GM23338 (cell line): ENCODE measurements at regions not wholly inside any gene's neighbourhood (a gene's known extent, or its start where the extent isn't known, plus 50 kb on each side); places are given as distances from the start of the nearest gene placed in this dataset.

Experiments
- ATAC-seq: fragments of 200-7000 bp; cut with Tn5 transposase; 3 replicates; pipeline ENCODE4 v1.9.1; 2020
- DNase-seq: peaks from one replicate; pipeline ENCODE4 v3.0.0-alpha.2; 2015; ENCODE audit warnings: low spot score
- H2AFZ ChIP-seq: fragments of 200-600 bp; sonication (generic); 2 replicates; pipeline ENCODE4 v1.8.0; 2016; ENCODE audit warnings: antibody characterized with exemption, mild to moderate bottlenecking, moderate library complexity
- H3F3A ChIP-seq: fragments of 200-600 bp; sonication (generic); replicated peaks from 2 replicates; pipeline ENCODE4 v1.8.0; 2017; ENCODE audit warnings: antibody characterized with exemption, mixed run types, low read depth
- H3K27ac ChIP-seq: fragments of 200-600 bp; sonication (generic); 2 replicates; pipeline ENCODE4 v1.6.1; 2016; ENCODE audit warnings: low read depth
- H3K27me3 ChIP-seq: fragments of 200-600 bp; sonication (generic); 2 replicates; pipeline ENCODE4 v1.8.0; 2016; ENCODE audit warnings: mild to moderate bottlenecking, mixed run types, moderate library complexity; ENCODE audit not compliant: insufficient read depth
- H3K36me3 ChIP-seq: fragments of 200-600 bp; sonication (generic); 2 replicates; pipeline ENCODE4 v1.8.0; 2016; ENCODE audit warnings: mild to moderate bottlenecking; ENCODE audit not compliant: insufficient read depth
- H3K4me1 ChIP-seq: fragments of 200-600 bp; sonication (generic); 2 replicates; pipeline ENCODE4 v1.8.0; 2016; ENCODE audit warnings: mild to moderate bottlenecking, moderate library complexity; ENCODE audit not compliant: insufficient read depth
- H3K4me2 ChIP-seq: fragments of 200-600 bp; sonication (generic); 2 replicates; pipeline ENCODE4 v1.7.1; 2017; ENCODE audit warnings: mixed run types
- H3K4me3 ChIP-seq: fragments of 200-600 bp; sonication (generic); 2 replicates; pipeline ENCODE4 v1.6.1; 2016; ENCODE audit warnings: mixed run types
- H3K79me2 ChIP-seq: fragments of 200-600 bp; sonication (generic); replicated peaks from 2 replicates; pipeline ENCODE4 v1.8.0; 2017; ENCODE audit warnings: mild to moderate bottlenecking; ENCODE audit not compliant: insufficient read depth
- H3K9me2 ChIP-seq: fragments of 200-600 bp; sonication (generic); 2 replicates; pipeline ENCODE4 v1.8.0; 2017; ENCODE audit not compliant: insufficient read depth
- H4K20me1 ChIP-seq: fragments of 200-600 bp; sonication (generic); replicated peaks from 2 replicates; pipeline ENCODE4 v1.8.0; 2017; ENCODE audit warnings: mild to moderate bottlenecking; ENCODE audit not compliant: insufficient read depth
- H3K27ac Mint-ChIP-seq: 2 replicates; pipeline ENCODE4 v1.8.0; 2020; ENCODE audit warnings: inconsistent platforms, mild to moderate bottlenecking, moderate library complexity, mixed read lengths
- H3K27me3 Mint-ChIP-seq: 3 replicates; pipeline ENCODE4 v1.8.0; 2022; ENCODE audit warnings: low read depth, mild to moderate bottlenecking, moderate library complexity, mixed read lengths, inconsistent platforms; ENCODE audit not compliant: insufficient read depth, poor library complexity
- H3K36me3 Mint-ChIP-seq: 3 replicates; pipeline ENCODE4 v1.8.0; 2021; ENCODE audit warnings: low read depth, mild to moderate bottlenecking, inconsistent platforms, moderate library complexity, mixed read lengths
- H3K4me1 Mint-ChIP-seq: 3 replicates; pipeline ENCODE4 v1.8.0; 2020; ENCODE audit warnings: mild to moderate bottlenecking, inconsistent platforms, mixed read lengths
- H3K4me3 Mint-ChIP-seq: 3 replicates; pipeline ENCODE4 v1.8.0; 2021; ENCODE audit warnings: moderate library complexity, mild to moderate bottlenecking, inconsistent platforms, mixed read lengths
- H3K9me3 Mint-ChIP-seq: 3 replicates; pipeline ENCODE4 v1.8.0; 2020; ENCODE audit warnings: moderate library complexity, mild to moderate bottlenecking, inconsistent platforms, mixed read lengths
- CREB1 ChIP-seq: fragments of 250-450 bp; sonication (Bioruptor Pico); IDR thresholded peaks from 2 replicates; pipeline ENCODE4 v1.5.0; 2020; ENCODE audit warnings: low read depth, mild to moderate bottlenecking, moderate library complexity
- EZH2 ChIP-seq: fragments of 200-600 bp; sonication (generic); IDR thresholded peaks from one replicate; pipeline ENCODE4 v1.8.0; 2017; ENCODE audit warnings: antibody characterized with exemption, mild to moderate bottlenecking, low read depth; ENCODE audit not compliant: unreplicated experiment
- EZH2phosphoT487 ChIP-seq: fragments of 200-600 bp; sonication (generic); IDR thresholded peaks from one replicate; pipeline ENCODE4 v1.8.1; 2018; ENCODE audit warnings: antibody characterized with exemption; ENCODE audit not compliant: unreplicated experiment
- NANOG ChIP-seq: IDR thresholded peaks from 2 replicates; pipeline ENCODE4 v1.6.1; 2016; ENCODE audit warnings: antibody characterized with exemption, borderline replicate concordance
- POLR2AphosphoS5 ChIP-seq: IDR thresholded peaks from 2 replicates; pipeline ENCODE4 v1.6.1; 2016; ENCODE audit warnings: antibody characterized with exemption, low read depth
- STAT1 ChIP-seq: IDR thresholded peaks from one replicate; pipeline ENCODE4 v1.6.1; 2016; ENCODE audit warnings: antibody characterized with exemption; ENCODE audit not compliant: unreplicated experiment
- ZNF114 ChIP-seq: fragments of 250-450 bp; sonication (Bioruptor Pico); IDR thresholded peaks from 2 replicates; pipeline ENCODE4 v1.5.0; 2020; ENCODE audit warnings: mild to moderate bottlenecking, moderate library complexity
- ZNF331 ChIP-seq: fragments of 250-450 bp; sonication (Bioruptor Pico); IDR thresholded peaks from 2 replicates; pipeline ENCODE4 v1.5.0; 2020; ENCODE audit warnings: low read depth, mild to moderate bottlenecking, moderate library complexity
- TF ChIP-seq, protein P1 (sequence below): fragments of 250-450 bp; sonication (Bioruptor Pico); IDR thresholded peaks from 2 replicates; pipeline ENCODE4 v1.5.0; 2020; ENCODE audit warnings: mild to moderate bottlenecking, moderate library complexity
- TF ChIP-seq, protein P2 (sequence below), 2 experiments: fragments of 200-600 bp in 1 of 2; sonication (generic) in 1 of 2; conservative IDR thresholded peaks; 2 replicates each; pipeline versions ENCODE4 v1.5.1 to v1.6.1; 2016 to 2017; ENCODE audit warnings: antibody characterized with exemption in 2 of 2, low read depth in 2 of 2, mild to moderate bottlenecking in 2 of 2, moderate library complexity in 1 of 2
- TF ChIP-seq, protein P3 (sequence below): IDR thresholded peaks from 2 replicates; pipeline ENCODE4 v1.6.1; 2016; ENCODE audit warnings: antibody characterized with exemption
- TF ChIP-seq, protein P4 (sequence below): IDR thresholded peaks from one replicate; pipeline ENCODE4 v1.6.1; 2018; ENCODE audit warnings: antibody characterized with exemption; ENCODE audit not compliant: unreplicated experiment

DNA sequence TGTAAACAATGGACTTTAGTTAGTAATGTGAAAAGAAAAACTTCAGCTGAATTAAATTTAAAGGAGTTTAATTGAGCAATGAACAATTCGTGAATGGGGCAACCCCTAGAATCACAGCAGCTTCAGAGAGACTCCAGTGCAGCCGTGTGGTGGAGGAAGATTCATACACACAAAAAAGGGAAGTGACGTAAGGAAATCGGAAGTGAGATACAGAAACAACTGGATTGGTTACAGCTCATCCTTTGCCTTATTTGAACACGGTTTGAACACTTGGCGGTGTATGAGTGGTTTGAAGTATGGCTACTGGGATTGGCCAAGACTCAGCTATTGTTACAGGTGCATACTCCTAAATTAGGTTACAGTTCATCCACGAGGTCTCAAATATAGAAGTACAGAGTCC, 460.4 kb upstream of the ASIC2 start (continued):
- TF ChIP-seq, protein P1, sequence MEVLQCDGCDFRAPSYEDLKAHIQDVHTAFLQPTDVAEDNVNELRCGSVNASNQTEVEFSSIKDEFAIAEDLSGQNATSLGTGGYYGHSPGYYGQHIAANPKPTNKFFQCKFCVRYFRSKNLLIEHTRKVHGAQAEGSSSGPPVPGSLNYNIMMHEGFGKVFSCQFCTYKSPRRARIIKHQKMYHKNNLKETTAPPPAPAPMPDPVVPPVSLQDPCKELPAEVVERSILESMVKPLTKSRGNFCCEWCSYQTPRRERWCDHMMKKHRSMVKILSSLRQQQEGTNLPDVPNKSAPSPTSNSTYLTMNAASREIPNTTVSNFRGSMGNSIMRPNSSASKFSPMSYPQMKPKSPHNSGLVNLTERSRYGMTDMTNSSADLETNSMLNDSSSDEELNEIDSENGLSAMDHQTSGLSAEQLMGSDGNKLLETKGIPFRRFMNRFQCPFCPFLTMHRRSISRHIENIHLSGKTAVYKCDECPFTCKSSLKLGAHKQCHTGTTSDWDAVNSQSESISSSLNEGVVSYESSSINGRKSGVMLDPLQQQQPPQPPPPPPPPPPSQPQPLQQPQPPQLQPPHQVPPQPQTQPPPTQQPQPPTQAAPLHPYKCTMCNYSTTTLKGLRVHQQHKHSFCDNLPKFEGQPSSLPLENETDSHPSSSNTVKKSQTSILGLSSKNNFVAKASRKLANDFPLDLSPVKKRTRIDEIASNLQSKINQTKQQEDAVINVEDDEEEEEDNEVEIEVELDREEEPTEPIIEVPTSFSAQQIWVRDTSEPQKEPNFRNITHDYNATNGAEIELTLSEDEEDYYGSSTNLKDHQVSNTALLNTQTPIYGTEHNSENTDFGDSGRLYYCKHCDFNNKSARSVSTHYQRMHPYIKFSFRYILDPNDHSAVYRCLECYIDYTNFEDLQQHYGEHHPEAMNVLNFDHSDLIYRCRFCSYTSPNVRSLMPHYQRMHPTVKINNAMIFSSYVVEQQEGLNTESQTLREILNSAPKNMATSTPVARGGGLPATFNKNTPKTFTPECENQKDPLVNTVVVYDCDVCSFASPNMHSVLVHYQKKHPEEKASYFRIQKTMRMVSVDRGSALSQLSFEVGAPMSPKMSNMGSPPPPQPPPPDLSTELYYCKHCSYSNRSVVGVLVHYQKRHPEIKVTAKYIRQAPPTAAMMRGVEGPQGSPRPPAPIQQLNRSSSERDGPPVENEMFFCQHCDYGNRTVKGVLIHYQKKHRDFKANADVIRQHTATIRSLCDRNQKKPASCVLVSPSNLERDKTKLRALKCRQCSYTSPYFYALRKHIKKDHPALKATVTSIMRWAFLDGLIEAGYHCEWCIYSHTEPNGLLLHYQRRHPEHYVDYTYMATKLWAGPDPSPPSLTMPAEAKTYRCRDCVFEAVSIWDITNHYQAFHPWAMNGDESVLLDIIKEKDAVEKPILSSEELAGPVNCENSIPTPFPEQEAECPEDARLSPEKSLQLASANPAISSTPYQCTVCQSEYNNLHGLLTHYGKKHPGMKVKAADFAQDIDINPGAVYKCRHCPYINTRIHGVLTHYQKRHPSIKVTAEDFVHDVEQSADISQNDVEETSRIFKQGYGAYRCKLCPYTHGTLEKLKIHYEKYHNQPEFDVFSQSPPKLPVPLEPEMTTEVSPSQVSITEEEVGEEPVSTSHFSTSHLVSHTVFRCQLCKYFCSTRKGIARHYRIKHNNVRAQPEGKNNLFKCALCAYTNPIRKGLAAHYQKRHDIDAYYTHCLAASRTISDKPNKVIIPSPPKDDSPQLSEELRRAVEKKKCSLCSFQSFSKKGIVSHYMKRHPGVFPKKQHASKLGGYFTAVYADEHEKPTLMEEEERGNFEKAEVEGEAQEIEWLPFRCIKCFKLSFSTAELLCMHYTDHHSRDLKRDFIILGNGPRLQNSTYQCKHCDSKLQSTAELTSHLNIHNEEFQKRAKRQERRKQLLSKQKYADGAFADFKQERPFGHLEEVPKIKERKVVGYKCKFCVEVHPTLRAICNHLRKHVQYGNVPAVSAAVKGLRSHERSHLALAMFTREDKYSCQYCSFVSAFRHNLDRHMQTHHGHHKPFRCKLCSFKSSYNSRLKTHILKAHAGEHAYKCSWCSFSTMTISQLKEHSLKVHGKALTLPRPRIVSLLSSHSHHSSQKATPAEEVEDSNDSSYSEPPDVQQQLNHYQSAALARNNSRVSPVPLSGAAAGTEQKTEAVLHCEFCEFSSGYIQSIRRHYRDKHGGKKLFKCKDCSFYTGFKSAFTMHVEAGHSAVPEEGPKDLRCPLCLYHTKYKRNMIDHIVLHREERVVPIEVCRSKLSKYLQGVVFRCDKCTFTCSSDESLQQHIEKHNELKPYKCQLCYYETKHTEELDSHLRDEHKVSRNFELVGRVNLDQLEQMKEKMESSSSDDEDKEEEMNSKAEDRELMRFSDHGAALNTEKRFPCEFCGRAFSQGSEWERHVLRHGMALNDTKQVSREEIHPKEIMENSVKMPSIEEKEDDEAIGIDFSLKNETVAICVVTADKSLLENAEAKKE: no peak
- no peak for TF ChIP-seq CREB1 (CRISPR knock-in tag)
- no peak for TF ChIP-seq NANOG
- no peak for TF ChIP-seq ZNF331
- TF ChIP-seq, protein P2, sequence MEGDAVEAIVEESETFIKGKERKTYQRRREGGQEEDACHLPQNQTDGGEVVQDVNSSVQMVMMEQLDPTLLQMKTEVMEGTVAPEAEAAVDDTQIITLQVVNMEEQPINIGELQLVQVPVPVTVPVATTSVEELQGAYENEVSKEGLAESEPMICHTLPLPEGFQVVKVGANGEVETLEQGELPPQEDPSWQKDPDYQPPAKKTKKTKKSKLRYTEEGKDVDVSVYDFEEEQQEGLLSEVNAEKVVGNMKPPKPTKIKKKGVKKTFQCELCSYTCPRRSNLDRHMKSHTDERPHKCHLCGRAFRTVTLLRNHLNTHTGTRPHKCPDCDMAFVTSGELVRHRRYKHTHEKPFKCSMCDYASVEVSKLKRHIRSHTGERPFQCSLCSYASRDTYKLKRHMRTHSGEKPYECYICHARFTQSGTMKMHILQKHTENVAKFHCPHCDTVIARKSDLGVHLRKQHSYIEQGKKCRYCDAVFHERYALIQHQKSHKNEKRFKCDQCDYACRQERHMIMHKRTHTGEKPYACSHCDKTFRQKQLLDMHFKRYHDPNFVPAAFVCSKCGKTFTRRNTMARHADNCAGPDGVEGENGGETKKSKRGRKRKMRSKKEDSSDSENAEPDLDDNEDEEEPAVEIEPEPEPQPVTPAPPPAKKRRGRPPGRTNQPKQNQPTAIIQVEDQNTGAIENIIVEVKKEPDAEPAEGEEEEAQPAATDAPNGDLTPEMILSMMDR (conservative IDR thresholded peaks at IDR 0.05; ENCODE audit: low read depth in 2 of 2): no peak
- TF ChIP-seq, protein P3, sequence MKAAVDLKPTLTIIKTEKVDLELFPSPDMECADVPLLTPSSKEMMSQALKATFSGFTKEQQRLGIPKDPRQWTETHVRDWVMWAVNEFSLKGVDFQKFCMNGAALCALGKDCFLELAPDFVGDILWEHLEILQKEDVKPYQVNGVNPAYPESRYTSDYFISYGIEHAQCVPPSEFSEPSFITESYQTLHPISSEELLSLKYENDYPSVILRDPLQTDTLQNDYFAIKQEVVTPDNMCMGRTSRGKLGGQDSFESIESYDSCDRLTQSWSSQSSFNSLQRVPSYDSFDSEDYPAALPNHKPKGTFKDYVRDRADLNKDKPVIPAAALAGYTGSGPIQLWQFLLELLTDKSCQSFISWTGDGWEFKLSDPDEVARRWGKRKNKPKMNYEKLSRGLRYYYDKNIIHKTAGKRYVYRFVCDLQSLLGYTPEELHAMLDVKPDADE: no peak
- no peak for TF ChIP-seq EZH2phosphoT487

DNA sequence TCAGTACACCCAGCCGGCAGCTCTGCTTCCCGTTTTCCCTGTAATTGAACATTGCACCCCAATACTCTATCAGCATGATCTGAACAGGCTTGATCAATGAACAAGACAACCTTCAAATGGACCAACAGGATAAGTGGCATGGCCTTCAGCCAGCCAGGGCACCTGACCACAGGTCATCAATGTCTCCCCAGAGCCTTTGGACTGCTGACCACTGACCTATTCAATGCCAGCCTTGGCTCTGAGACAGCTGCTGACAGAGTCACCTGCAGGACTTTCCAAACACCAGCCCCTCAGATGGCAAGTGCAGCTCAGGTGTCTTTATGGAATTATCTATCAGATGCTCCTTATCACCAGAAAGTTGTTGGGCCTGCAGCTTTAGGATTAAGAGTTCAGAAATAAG, 462.9 kb upstream of the ASIC2 start:
- no peak overlapping the region for H3K27ac Mint-ChIP-seq
- TF ChIP-seq, protein P4, sequence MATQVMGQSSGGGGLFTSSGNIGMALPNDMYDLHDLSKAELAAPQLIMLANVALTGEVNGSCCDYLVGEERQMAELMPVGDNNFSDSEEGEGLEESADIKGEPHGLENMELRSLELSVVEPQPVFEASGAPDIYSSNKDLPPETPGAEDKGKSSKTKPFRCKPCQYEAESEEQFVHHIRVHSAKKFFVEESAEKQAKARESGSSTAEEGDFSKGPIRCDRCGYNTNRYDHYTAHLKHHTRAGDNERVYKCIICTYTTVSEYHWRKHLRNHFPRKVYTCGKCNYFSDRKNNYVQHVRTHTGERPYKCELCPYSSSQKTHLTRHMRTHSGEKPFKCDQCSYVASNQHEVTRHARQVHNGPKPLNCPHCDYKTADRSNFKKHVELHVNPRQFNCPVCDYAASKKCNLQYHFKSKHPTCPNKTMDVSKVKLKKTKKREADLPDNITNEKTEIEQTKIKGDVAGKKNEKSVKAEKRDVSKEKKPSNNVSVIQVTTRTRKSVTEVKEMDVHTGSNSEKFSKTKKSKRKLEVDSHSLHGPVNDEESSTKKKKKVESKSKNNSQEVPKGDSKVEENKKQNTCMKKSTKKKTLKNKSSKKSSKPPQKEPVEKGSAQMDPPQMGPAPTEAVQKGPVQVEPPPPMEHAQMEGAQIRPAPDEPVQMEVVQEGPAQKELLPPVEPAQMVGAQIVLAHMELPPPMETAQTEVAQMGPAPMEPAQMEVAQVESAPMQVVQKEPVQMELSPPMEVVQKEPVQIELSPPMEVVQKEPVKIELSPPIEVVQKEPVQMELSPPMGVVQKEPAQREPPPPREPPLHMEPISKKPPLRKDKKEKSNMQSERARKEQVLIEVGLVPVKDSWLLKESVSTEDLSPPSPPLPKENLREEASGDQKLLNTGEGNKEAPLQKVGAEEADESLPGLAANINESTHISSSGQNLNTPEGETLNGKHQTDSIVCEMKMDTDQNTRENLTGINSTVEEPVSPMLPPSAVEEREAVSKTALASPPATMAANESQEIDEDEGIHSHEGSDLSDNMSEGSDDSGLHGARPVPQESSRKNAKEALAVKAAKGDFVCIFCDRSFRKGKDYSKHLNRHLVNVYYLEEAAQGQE: no peak
- TF ChIP-seq, protein P3: no peak
- no peak for TF ChIP-seq ZNF114
- TF ChIP-seq EZH2: no peak
- TF ChIP-seq POLR2AphosphoS5: no peak
- no peak for TF ChIP-seq STAT1
- TF ChIP-seq CREB1 (CRISPR knock-in tag): no peak
- TF ChIP-seq ZNF331: no peak
- no peak for TF ChIP-seq EZH2phosphoT487

More for the DNA sequence above, 462.9 kb upstream of the ASIC2 start:
- Histone ChIP-seq H3K36me3 (no peaks in the 10 kb centered on the region), H3K4me1 (peaks cover 20% of the 10 kb centered on the region), H4K20me1 (no peaks in the 10 kb centered on the region), H3K27ac (no peak overlapping the region), H3K27me3 (peaks cover 7% of the 10 kb centered on the region), H2AFZ (no peak overlapping the region), H3F3A (no peaks in the 10 kb centered on the region), H3K9me2 (no peaks in the 10 kb centered on the region), H3K4me3 (no peak overlapping the region), H3K79me2 (no peaks in the 10 kb centered on the region), H3K4me2 (no peak overlapping the region)
- Mint-ChIP-seq H3K36me3 (peaks cover 6% of the 10 kb centered on the region; the same call in 2 of the 3 replicates), H3K4me1 (peaks cover 22% of the 10 kb centered on the region), H3K9me3 (peaks cover 15% of the 10 kb centered on the region), H3K4me3 (no peak overlapping the region), H3K27me3 (peaks cover 11% of the 10 kb centered on the region)
- ATAC-seq: no peak
- no peak for DNase-seq
